Skeletal muscle cell (primary cell): ENCODE measurements at regions not wholly inside any gene's neighbourhood (a gene's known extent, or its start where the extent isn't known, plus 50 kb on each side); places are given as distances from the start of the nearest gene placed in this dataset.

Source experiments
- DNase-seq: peaks from one replicate; pipeline ENCODE4 v3.0.0-alpha.2; 2010; ENCODE audit warnings: low read depth
- H3K4me3 ChIP-seq: 2 replicates; pipeline ENCODE4 v1.5.1; 2011; ENCODE audit warnings: low read depth, mild to moderate bottlenecking, control low read depth, low read length, moderate library complexity

- no peak overlapping the region for H3K4me3 ChIP-seq
- DNase-seq, result no peak
These were observed 131.5 kb downstream of the ANKRD60 start for GRCh38 chr20:58096880-58097423.

DNA sequence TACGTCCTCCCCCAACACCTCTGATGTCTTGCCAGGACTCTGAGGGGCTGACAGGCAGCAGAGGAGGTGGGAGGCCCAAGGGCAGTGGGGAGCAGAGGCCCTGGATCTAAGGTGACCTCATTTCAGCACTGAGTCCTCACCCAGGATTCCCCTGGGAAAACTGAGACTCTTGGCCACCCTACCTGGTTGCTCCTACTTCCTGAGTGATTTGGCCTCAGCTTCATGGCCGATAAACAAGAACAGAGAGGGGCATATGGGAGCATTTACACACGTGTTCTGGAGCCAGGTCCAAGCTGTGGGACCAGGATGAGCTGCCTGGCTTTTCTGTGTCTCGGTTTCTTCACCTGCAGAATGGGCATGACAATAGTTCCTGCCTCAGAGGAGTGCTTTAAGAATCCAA is 133.8 kb downstream of the ANKRD60 start:
- no peak overlapping the region for H3K4me3 ChIP-seq
- no peak for DNase-seq

- DNase-seq, result no peak
- H3K4me3 ChIP-seq, result no peak overlapping the region
These were observed 134.3 kb downstream of the ANKRD60 start for GRCh38 chr20:58094160-58094559.

GRCh38 chr20:58092871-58093270 is 135.6 kb downstream of the ANKRD60 start:
- DNase-seq, result no peak
- no peak overlapping the region for H3K4me3 ChIP-seq

DNA sequence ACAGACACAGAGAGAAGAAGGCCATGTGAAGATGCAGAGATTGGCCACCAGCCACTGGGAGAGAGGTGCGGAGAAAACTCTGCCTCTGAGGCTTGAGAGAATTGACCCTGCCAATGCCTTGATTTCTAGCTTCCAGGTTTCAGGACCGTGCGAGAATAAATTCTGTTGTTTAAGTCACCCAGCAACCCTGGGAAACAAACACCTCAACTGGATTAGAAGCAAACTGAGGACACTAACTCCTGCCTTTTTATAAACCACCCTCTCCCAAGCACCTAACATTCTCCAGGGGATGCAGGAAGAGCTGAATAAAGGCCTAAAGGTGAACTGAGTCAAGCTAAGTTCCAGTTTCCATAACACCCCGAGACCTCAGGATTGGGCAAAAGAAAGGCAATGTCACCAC is 136.1 kb downstream of the ANKRD60 start:
- H3K4me3 ChIP-seq, result no peak overlapping the region
- DNase-seq, result no peak

- no peak for DNase-seq
These were observed 136.6 kb downstream of the ANKRD60 start for GRCh38 chr20:58091810-58092209.

GRCh38 chr20:58090161-58090560 is 138.3 kb downstream of the ANKRD60 start:
- no peak for DNase-seq
- no peak overlapping the region for H3K4me3 ChIP-seq

More at GRCh38 chr20:58091810-58092209, 136.6 kb downstream of the ANKRD60 start:
- no peak overlapping the region for H3K4me3 ChIP-seq

DNA sequence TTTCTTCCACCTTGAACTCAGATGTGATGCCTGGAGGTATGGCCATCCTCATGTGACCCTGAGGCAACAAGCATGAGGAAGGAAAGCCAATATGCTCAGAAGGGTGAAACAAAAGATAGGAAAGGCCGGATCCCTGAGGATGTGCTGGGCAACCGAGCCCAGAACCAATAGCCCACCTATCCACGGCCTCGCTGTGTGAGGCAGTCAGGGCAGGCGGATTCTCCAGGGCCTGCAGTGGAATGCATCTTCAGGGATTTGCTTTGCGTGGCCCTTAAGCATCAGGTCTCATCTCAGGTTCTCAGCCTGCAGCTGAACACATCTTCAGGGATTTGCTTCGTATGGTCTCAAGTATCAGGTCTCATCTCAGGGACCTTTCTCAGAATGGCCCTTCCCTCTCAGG is 139.8 kb downstream of the ANKRD60 start:
- H3K4me3 ChIP-seq, result no peak overlapping the region
- no peak for DNase-seq

GRCh38 chr20:58088105-58088504 is 140.3 kb downstream of the ANKRD60 start:
- DNase-seq, result no peak
- no peak overlapping the region for H3K4me3 ChIP-seq

GRCh38 chr20:58087562-58087858 is 140.9 kb downstream of the ANKRD60 start:
- no peak overlapping the region for H3K4me3 ChIP-seq
- no peak for DNase-seq

GRCh38 chr20:58086763-58087561 is 141.5 kb downstream of the ANKRD60 start:
- no peak overlapping the region for H3K4me3 ChIP-seq
- no peak for DNase-seq

DNA sequence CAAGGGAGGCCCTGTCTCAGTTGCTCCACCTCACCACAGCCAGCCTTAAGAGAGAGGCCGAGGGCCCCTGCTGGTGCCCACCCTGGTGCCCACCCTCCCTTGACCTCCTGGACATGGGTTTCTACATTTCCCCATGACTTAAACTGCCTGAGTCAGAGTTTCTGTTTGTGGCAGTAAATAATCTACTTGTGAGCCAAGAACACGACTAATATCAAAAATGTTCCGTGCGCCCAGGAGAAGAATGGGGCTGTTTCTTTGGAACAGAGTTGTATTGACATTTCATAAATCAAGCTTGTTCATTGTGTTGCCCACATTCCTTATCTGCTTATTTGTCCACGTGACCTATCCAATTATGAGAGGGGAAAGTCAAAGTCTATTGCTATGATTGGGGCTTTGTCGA is 143.5 kb downstream of the ANKRD60 start:
- no peak for DNase-seq
- H3K4me3 ChIP-seq, result no peak overlapping the region

DNA sequence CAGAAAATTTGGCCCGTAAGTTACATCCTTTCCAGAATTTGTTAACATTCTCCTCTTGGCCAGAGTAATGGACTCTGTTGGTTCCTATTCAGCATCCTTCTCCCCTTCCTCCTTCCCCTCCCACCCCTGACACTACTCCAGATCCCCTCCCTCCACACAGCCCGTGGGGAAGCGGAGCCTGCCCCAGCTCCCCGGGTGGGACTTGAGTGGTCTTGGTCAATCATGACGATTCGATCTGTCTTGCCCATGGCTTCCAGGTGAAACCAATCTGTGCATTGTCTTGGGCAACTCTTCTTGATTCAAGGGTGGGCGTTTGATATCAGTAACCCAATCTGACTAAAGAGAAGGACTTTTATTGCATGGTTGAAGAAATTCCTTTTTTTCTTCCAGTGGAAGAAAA is 143.9 kb downstream of the ANKRD60 start:
- no peak for DNase-seq
- no peak overlapping the region for H3K4me3 ChIP-seq

- H3K4me3 ChIP-seq, result no peak overlapping the region
- DNase-seq, result no peak
These were observed 146.6 kb downstream of the ANKRD60 start for GRCh38 chr20:58081846-58082245.

GRCh38 chr20:58078741-58079522 is 149.5 kb downstream of the ANKRD60 start:
- H3K4me3 ChIP-seq, result no peak overlapping the region
- no peak for DNase-seq

DNA sequence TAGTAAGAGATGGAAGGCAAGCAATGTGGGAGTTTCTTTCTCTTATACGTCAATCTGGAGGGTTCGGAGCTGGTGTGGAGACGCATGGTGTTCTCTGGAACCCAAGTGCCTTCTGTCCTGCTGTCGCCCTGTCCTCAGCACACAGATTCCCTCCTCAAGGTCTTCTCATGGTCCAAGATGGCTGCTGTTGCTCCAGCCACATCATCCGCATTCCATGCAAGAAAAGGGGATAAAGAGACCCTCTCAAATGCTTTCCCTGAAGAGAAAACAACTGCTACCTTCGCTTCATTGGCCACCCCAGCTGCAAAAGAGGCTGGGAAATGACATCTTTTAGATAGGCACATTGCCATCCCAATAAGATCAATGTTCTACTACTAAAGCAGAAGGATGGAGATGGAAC is 151.2 kb downstream of the ANKRD60 start:
- H3K4me3 ChIP-seq, result no peak overlapping the region
- DNase-seq, result no peak

DNA sequence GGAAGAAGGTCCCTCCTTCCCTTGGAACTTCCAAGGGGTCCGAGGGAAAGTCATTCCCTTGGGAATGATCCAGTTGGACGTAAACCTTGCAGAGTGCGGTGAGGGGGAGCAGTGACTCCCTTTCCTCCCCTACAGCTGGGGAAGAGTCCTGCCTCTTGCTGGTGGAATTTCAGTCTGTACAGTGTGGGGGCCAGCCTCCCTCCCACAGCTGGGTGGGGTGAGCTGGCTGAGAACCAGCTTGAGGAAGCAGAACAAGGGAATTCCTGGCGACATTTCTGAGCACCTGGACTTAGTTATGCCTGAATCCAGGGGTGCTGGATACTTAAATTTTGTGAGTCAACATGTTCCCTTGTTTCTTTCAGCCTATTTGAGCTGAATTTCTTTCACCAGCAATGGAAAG is 152.0 kb downstream of the ANKRD60 start:
- DNase-seq, result no peak
- H3K4me3 ChIP-seq, result no peak overlapping the region

DNA sequence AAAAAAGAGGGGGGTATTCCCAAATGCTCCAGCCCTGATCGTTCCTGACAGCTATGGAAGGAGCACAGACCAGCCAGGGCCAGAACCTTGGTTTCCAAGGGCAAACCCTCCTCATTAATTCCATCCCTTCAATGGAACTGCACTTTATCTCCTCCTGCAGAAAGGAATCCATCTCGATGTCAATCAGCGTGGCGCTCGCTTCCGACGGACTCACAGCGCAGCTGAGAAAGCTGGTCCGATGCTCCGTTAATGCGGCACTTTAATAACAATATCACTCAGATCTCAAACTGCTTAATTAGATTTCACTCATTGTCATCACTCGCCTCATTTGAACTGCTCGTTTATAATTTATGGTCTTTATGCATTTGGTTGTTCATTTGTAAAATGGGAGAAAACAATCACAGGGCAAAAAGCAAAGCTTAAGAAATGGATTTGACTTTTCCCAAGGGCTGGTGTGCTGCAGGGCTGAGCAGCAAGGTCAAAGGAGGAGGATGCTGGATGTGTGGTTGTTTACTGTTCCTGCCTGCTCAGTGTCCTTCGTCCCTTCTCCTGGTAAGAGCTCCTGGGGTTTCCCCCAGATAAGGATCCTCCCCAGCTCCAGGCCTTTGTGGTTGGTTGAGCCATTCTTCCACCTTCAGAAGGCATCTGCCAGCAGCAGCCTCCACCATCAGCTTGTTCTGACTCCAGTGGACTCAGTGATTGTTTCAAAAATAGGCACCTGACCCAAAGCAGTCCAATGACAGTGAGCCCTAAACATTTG is 152.7 kb downstream of the ANKRD60 start:
- no peak for DNase-seq
- H3K4me3 ChIP-seq, result no peak overlapping the region

DNA sequence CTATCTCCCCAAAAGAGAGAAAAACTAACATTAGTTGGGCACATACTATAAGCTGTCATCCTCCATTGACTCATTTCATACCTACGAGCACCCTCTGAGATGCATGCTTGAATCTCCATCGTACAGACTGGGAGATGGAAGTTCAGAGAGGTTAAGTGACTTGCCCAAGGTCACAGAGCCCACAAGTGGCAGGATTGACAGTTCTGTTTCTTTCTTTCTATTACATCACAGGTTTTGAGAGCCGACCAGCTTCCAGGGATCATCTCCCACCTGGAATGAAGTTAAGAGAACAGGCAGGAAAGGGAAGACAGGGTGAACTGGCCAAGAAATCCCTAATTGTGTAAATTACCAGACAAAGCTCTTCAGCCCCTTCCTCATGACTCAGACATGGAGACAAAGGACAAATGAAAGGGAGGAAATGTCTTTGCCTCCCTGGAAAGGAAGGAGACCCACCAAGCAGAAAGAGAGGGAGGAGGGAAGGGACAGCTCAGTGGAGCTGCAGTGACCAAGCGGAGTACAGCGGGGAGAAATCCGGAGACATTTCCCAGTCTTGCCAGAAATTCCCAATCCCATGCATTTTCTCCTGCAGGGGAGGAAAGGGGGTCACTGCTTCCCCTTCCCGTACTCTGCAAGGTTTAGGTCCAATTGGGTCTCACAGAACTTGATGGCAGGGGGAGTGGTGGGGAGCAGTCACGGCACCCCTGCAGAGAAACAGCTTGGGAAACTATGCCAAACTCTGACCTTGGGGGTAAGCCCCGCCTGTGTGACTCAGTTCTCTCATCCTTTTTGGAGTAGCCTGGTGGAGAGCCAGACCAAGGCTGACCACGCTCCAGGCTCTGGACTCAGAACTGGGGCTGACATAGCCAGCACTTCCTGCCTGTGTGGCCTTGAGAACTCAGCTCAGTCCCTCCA is 154.3 kb downstream of the ANKRD60 start:
- H3K4me3 ChIP-seq, result no peak overlapping the region
- no peak for DNase-seq
